ENCODE measurements at regions not wholly inside any gene's neighbourhood (a gene's known extent, or its start where the extent isn't known, plus 50 kb on each side); places are given as distances from the start of the nearest gene placed in this dataset.

GRCh38 chr13:58528351-58528750 lies 896.8 kb downstream of the PCDH17 start:
- DNase-seq, result no peak

GRCh38 chr13:58531614-58532013 lies 900.1 kb downstream of the PCDH17 start:
- no peak for DNase-seq

DNA sequence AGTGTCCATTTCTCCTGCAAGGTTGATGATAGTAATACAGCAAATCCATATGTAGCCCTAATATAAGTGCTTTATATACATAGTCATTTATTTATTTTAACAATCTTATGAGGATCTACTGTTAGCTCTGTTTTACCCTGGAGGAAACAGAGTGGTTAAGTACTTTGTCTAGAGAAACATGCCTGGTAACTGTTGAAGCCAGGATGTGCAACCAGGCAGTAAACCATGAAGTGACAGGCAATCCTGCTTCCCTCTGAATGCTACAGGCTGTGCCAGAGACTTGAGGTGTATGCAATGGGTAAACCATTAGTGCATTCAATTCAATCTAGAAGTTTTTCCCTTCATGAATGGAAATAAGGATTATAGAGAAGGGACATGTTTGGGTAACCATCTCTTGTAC lies 911.0 kb downstream of the PCDH17 start:
- DNase-seq, result no peak

GRCh38 chr13:58547419-58547818 lies 915.9 kb downstream of the PCDH17 start:
- peak in 1 of 4 experiments; percentile 7 for DNase-seq

GRCh38 chr13:58566176-58566575 lies 934.6 kb downstream of the PCDH17 start:
- peak in 2 of 4 experiments; percentile 3 to 50 for DNase-seq

DNA sequence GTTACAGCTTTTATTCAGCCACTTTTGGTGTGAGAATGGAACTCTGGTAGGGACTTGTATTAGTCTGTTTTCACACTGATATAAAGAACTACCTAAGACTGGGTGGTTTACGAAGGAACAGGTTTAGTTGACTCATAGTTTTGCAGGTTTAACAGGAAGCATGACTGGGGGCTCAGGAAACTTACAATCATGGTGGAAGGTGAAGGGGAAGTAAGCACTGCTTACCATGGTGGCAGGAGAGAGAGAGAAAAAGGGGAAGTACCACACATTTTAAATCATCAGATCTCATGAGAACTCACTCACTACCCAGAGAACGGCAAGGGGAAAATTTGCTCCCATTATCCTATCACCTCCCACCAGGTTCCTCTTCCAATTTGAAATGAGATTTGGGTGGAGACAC lies 942.2 kb downstream of the PCDH17 start:
- peak; percentile 6 to 51 (median 18) for DNase-seq

DNA sequence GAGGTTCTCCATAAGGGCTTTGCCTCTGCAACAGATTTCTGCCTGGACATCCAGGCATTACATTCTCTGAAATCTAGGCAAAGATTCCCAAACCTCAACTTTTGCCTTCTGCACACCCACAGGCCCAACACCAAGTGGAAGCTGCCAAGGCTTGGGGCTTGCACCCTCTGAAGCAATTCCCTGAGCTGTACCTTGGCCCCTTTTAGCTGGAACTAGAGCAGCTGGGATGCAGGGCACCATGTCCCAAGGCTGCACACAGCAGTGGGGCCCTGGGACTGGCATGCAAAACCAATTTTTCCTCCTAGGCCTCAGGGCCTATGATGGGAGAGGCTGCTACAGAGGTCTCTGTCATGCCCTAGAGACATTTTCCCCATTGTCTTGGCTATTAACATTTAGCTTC lies 943.2 kb downstream of the PCDH17 start:
- no peak for DNase-seq

DNA sequence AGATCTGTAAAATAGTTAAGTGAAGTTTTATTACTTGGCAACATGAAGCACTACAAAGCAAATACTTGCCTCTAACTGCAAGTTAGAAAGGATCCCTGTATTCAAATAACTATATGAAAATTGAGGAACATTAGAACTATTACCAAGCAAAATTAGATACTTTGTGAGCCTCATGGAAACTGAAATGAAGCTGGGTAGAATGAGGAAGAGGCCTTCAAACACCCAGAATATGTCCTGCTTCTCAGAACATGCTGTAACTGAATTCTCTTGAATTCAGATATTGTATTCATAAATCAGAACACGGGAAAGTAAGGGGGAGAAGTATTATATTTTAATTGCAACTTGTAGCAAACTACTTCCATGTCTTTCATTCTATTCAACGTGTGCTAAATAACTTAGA lies 947.9 kb downstream of the PCDH17 start:
- DNase-seq, result peak in 2 of 4 experiments; percentile 7 to 55

GRCh38 chr13:58583966-58584365 lies 952.4 kb downstream of the PCDH17 start:
- DNase-seq, result no peak

- no peak for DNase-seq
Observed at GRCh38 chr13:58584610-58585009, 953.1 kb downstream of the PCDH17 start.

- peak; percentile 12 to 82 (median 52) for DNase-seq
Observed at GRCh38 chr13:58587183-58587582, 955.6 kb downstream of the PCDH17 start.

GRCh38 chr13:58592052-58592451 lies 960.5 kb downstream of the PCDH17 start:
- no peak for DNase-seq

GRCh38 chr13:58592786-58593185 lies 961.2 kb downstream of the PCDH17 start:
- no peak for DNase-seq

- no peak for DNase-seq
Observed at GRCh38 chr13:58594747-58595600, 963.4 kb downstream of the PCDH17 start.

DNA sequence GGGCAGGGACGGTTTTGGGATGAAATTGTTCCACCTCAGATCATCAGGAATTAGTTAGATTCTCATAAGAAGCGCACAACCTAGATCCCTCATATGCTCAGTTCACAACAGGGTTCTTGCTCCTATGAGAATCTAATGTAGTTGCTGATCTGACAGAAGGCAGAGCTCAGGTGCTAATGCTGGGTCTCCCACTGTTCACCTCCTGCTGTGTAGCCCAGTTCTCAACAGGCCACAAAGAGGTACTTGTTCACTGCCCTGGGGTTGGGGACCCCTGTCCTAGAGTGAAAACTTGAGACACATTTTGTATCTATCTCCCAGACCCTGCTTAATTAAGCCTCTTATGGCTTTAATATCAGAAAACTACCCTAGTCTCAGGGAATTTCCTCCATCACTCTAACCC lies 966.0 kb downstream of the PCDH17 start:
- DNase-seq, result no peak

DNA sequence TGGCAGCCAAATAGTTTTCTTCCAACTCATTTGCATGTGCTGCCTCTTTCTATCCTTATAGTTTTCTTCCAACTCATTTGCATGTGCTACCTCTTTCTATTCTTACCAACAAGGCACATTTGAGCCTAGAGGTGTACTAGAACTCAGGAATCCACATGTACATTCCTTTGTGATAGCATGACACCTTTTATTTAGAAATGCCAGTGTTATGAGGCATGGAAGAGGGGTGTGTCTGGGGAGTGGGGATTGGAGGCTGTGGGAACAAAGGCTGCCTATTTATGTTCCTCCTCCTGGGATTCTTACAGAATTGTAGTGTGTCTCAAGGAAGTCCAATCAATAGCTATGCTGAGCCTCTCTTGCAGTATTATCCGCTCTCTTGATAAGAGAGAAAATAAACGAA lies 966.7 kb downstream of the PCDH17 start:
- DNase-seq, result no peak

- no peak for DNase-seq
Observed at GRCh38 chr13:58611117-58611516, 979.6 kb downstream of the PCDH17 start.

- DNase-seq, result no peak
Observed at GRCh38 chr13:58617880-58618665, 986.5 kb downstream of the PCDH17 start.

DNA sequence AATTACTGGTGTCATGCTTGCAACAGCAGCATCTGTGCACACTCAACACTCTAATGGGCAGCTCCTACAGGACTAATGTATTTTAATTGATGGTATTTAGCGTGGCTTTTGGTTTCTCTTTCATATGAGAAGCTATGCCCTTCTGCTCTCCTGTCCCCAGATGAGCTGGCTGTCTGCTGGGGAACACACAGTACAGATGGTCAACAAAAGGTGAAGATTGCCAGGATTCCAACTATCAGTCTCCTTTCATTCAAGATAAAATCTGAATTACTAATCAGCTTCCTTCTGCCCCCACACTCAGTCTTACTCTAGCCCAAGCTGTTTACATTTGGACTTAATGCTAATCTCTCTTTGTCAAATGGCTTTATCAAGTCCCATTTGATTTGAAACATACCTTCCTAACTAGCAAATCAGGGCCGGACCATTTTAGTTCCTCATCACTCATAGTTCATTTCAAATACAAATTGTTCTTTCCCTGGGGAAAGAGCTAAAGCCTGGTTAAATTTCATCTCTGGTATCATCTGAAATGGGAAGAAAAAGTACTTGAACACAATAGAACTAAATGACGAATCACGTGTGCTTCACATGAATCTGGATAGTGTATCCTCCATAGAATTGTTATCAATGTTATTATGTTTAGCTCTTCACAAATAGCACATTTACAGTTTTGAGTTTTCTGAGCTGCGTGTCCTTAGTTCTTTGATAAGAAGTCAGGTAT lies 988.0 kb downstream of the PCDH17 start:
- no peak for DNase-seq

DNA sequence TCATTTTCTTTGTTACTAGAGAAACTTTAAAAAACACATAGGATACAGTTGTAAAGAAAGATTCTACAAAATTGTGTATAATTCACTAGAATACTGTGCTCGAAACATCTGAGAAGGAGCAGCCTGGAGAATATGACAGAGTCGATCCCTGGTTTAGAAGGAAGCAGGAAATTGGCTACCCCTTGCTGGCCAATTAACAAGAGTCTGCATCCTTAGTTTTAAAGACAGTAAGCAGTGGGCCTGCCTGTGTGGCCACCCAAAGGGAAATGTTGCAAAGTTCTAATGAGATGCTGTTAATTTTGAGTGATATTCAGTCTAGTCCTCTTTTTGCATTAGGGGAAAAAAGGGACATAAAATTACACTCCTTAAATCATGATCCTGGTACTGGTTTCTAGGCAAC lies 988.6 kb downstream of the PCDH17 start:
- no peak for DNase-seq

- no peak for DNase-seq
Observed at GRCh38 chr13:58625703-58626389, 994.3 kb downstream of the PCDH17 start.

DNA sequence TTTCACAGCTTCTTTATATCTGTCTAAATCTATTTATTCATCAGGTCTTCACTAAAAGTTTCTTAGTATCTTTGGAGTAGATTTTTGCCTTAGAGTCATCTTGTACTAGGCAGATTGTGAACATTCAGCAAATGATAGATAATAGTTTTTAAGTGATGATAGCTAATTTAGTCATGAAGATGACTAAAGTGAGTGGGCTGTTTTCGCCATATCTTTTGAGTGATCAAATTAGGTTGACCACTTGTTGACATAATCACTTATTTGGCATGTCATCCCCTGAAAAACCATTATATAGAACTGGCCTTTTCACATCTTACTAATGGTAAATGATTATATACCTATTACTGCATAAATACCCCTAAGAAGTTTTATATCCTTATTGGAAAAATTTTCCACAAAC lies 999.2 kb downstream of the PCDH17 start:
- DNase-seq, result peak in 1 of 4 experiments; percentile 10

DNA sequence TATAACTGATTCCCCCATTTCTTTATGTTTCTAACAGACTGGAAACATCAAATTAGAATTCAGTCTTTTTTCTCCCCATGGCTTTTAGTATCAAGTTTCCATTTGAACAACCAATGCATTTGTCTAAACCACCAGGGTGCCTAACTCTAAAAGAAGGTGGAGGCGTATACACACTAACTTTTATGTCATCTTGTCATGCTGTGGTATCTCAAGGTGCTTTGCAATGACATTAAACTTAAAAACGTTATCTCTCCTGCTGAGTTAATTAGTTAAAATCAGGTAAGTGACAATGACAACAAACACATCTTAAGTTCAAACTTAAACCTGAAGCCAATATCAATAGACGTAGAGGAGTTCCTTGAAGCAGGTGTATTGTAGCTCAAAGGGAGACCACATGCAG lies 1001.7 kb downstream of the PCDH17 start:
- no peak for DNase-seq
